OCI-LY1 (cell line): ENCODE measurements at regions not wholly inside any gene's neighbourhood (a gene's known extent, or its start where the extent isn't known, plus 50 kb on each side); places are given as distances from the start of the nearest gene placed in this dataset.

ENCODE experiments used
- H2AFZ ChIP-seq: fragments of 200-600 bp; sonication (generic), shearing (Covaris generic); 2 replicates; pipeline ENCODE4 v1.6.0; 2014; ENCODE audit warnings: antibody characterized with exemption, mild to moderate bottlenecking, low read length
- H3F3A ChIP-seq: fragments of 200-600 bp; sonication (generic), shearing (Covaris generic); 2 replicates; pipeline ENCODE4 v1.6.0; 2014; ENCODE audit warnings: mild to moderate bottlenecking, antibody characterized with exemption, low read length, moderate library complexity; ENCODE audit not compliant: insufficient read depth
- H3K27ac ChIP-seq: fragments of 200-600 bp; sonication (generic); 2 replicates; pipeline ENCODE4 v1.5.1; 2014; ENCODE audit warnings: low read length, mixed run types, mild to moderate bottlenecking, low read depth; ENCODE audit not compliant: poor library complexity, severe bottlenecking
- H3K27me3 ChIP-seq: fragments of 200-600 bp; sonication (generic); 2 replicates; pipeline ENCODE4 v1.6.0; 2014; ENCODE audit warnings: antibody characterized with exemption, mild to moderate bottlenecking, low read length, moderate library complexity; ENCODE audit not compliant: insufficient read depth
- H3K36me3 ChIP-seq: fragments of 200-600 bp; sonication (generic); 2 replicates; pipeline ENCODE4 v1.6.1; 2014; ENCODE audit warnings: mild to moderate bottlenecking, antibody characterized with exemption, low read length, moderate library complexity, mixed read lengths; ENCODE audit not compliant: insufficient read depth
- H3K4me1 ChIP-seq: fragments of 200-600 bp; sonication (generic); 2 replicates; pipeline ENCODE4 v1.5.1; 2014; ENCODE audit warnings: mild to moderate bottlenecking, low read length, moderate library complexity; ENCODE audit not compliant: insufficient read depth, severe bottlenecking
- H3K4me2 ChIP-seq: fragments of 200-600 bp; sonication (generic), shearing (Covaris generic); 2 replicates; pipeline ENCODE4 v1.6.1; 2014; ENCODE audit warnings: low read length
- H3K4me3 ChIP-seq: fragments of 200-600 bp; sonication (generic); 2 replicates; pipeline ENCODE4 v1.5.1; 2014; ENCODE audit warnings: low read length, low read depth, mild to moderate bottlenecking, mixed read lengths; ENCODE audit not compliant: poor library complexity, severe bottlenecking
- H3K79me2 ChIP-seq: fragments of 200-600 bp; shearing (Covaris generic); 2 replicates; pipeline ENCODE4 v1.6.1; 2016; ENCODE audit warnings: mixed run types, low read length, mixed read lengths; ENCODE audit not compliant: insufficient read depth
- H3K9ac ChIP-seq: fragments of 200-600 bp; sonication (generic), shearing (Covaris generic); 2 replicates; pipeline ENCODE4 v1.6.1; 2014; ENCODE audit warnings: mild to moderate bottlenecking, low read length, mixed read lengths
- H3K9me2 ChIP-seq: fragments of 200-600 bp; sonication (generic), shearing (Covaris generic); 2 replicates; pipeline ENCODE4 v1.6.1; 2014; ENCODE audit warnings: low read depth, mild to moderate bottlenecking, low read length, mixed read lengths
- H3K9me3 ChIP-seq: fragments of 200-600 bp; shearing (Covaris generic); 2 replicates; pipeline ENCODE4 v1.6.1; 2014; ENCODE audit warnings: low read length, mixed read lengths
- H4K20me1 ChIP-seq: fragments of 200-600 bp; sonication (generic), shearing (Covaris generic); 2 replicates; pipeline ENCODE4 v1.6.0; 2016; ENCODE audit warnings: mild to moderate bottlenecking, low read length; ENCODE audit not compliant: insufficient read depth
- EZH2 ChIP-seq: fragments of 200-600 bp; sonication (generic), shearing (Covaris generic); IDR thresholded peaks from 2 replicates; pipeline ENCODE4 v1.8.0; 2017; ENCODE audit warnings: borderline replicate concordance, mixed run types, mild to moderate bottlenecking, antibody characterized with exemption, low read length, moderate library complexity, mixed read lengths
- TF ChIP-seq, protein P1 (sequence below): fragments of 200-600 bp; sonication (generic), shearing (Covaris generic); IDR thresholded peaks from 2 replicates; pipeline ENCODE4 v1.5.1; 2017; ENCODE audit warnings: mild to moderate bottlenecking, antibody characterized with exemption, low read length, moderate library complexity, mixed read lengths

DNA sequence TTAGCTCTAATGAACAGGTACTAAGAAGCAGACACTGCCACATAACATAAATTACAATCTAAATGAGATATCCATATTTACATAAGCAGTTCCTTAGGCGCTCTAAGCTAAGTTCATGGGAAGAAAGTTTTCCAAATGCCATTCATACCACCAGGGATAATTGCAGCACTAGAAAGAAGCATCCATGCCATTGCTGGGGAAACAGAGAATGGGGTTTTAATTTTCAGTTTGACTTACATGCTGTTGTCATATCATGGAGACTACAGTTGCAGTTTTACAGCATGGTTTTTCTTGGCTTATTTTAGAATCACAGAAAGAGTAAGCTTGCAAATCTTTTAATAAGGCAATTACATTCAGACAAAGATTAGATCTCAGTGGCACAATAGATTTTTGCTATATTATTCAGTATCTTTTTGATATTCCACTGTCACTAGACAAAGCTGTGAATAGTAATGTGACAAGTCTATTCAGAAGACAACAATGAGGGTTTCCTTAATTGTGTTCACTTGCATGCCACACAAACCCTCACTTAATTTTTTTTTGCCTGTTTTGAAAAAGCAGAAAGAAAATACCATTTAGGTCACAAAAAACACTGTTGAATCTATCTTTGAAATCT lies 108.4 kb upstream of the ELAVL2 start:
- H3K4me3 ChIP-seq: no peak overlapping the region
- no peaks in the 10 kb centered on the region for H3K9me3 ChIP-seq
- no peaks in the 10 kb centered on the region for H3K4me1 ChIP-seq
- no peaks in the 10 kb centered on the region for H3K27me3 ChIP-seq
- no peaks in the 10 kb centered on the region for H4K20me1 ChIP-seq
- no peak overlapping the region for H3K9ac ChIP-seq
- no peak overlapping the region for H2AFZ ChIP-seq
- no peak overlapping the region for H3K4me2 ChIP-seq
- H3K9me2 ChIP-seq: no peaks in the 10 kb centered on the region
- no peaks in the 10 kb centered on the region for H3K36me3 ChIP-seq
- no peak overlapping the region for H3K27ac ChIP-seq
- H3F3A ChIP-seq: no peaks in the 10 kb centered on the region
- H3K79me2 ChIP-seq: no peaks in the 10 kb centered on the region
- TF ChIP-seq, protein P1, sequence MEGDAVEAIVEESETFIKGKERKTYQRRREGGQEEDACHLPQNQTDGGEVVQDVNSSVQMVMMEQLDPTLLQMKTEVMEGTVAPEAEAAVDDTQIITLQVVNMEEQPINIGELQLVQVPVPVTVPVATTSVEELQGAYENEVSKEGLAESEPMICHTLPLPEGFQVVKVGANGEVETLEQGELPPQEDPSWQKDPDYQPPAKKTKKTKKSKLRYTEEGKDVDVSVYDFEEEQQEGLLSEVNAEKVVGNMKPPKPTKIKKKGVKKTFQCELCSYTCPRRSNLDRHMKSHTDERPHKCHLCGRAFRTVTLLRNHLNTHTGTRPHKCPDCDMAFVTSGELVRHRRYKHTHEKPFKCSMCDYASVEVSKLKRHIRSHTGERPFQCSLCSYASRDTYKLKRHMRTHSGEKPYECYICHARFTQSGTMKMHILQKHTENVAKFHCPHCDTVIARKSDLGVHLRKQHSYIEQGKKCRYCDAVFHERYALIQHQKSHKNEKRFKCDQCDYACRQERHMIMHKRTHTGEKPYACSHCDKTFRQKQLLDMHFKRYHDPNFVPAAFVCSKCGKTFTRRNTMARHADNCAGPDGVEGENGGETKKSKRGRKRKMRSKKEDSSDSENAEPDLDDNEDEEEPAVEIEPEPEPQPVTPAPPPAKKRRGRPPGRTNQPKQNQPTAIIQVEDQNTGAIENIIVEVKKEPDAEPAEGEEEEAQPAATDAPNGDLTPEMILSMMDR: no peak
- no peak for TF ChIP-seq EZH2

DNA sequence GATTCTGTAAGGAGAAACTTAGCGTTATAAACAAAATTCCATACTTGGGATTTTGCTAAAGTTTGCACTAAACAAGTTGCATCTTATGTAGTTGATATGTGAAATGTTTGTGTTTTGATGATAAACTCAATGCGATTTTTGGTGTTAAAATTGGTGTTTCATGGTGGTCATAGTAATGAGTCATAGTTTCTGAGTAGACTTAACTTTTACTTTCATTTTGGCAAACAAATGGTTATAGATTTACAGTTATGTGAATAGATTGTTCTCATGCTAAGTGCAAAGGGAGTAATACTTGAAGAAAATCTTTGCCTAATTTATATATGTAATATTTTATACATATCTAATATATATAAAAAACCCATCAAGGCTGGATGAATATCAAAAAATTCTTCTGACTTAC lies 107.3 kb upstream of the ELAVL2 start:
- Histone ChIP-seq H3K4me3 (no peak overlapping the region), H3K9me3 (no peaks in the 10 kb centered on the region), H3K9ac (no peak overlapping the region), H3K79me2 (no peaks in the 10 kb centered on the region), H3K9me2 (no peaks in the 10 kb centered on the region), H3K4me2 (no peak overlapping the region), H3K36me3 (no peaks in the 10 kb centered on the region), H4K20me1 (no peaks in the 10 kb centered on the region), H3K27me3 (no peaks in the 10 kb centered on the region), H2AFZ (no peak overlapping the region), H3K27ac (no peak overlapping the region), H3F3A (no peaks in the 10 kb centered on the region), H3K4me1 (no peaks in the 10 kb centered on the region)
- no peak for TF ChIP-seq EZH2
- TF ChIP-seq, protein P1: no peak

DNA sequence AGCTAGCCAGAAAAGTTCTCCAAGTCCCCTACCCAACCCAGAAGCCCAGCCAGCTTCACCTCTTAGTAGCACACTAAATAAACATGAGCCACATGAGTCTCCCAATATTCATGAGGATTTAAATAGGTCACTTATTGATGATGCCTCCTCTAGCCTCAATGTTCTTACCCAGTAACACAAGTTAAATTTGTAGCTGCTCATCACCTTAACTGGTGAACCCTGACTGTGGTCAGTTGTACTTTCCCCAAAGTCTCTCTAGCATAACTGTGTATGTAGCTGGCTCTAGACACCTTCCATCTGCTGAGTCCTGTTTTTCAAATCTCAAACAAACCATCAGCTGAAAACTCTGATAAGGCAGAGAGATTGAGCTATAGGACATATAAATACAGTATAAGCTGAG lies 100.3 kb upstream of the ELAVL2 start:
- no peaks in the 10 kb centered on the region for H3K36me3 ChIP-seq
- H4K20me1 ChIP-seq: no peaks in the 10 kb centered on the region
- no peaks in the 10 kb centered on the region for H3K9me2 ChIP-seq
- H3K4me2 ChIP-seq: no peak overlapping the region
- no peaks in the 10 kb centered on the region for H3F3A ChIP-seq
- H3K4me3 ChIP-seq: no peak overlapping the region
- no peaks in the 10 kb centered on the region for H3K79me2 ChIP-seq
- H3K4me1 ChIP-seq: no peaks in the 10 kb centered on the region
- H3K9ac ChIP-seq: no peak overlapping the region
- H2AFZ ChIP-seq: no peak overlapping the region
- no peaks in the 10 kb centered on the region for H3K9me3 ChIP-seq
- no peak for TF ChIP-seq EZH2
- TF ChIP-seq, protein P1: no peak
- H3K27me3 ChIP-seq: no peaks in the 10 kb centered on the region
- no peak overlapping the region for H3K27ac ChIP-seq
